ENCODE measurements at regions not wholly inside any gene's neighbourhood (a gene's known extent, or its start where the extent isn't known, plus 50 kb on each side); places are given as distances from the start of the nearest gene placed in this dataset.

DNA sequence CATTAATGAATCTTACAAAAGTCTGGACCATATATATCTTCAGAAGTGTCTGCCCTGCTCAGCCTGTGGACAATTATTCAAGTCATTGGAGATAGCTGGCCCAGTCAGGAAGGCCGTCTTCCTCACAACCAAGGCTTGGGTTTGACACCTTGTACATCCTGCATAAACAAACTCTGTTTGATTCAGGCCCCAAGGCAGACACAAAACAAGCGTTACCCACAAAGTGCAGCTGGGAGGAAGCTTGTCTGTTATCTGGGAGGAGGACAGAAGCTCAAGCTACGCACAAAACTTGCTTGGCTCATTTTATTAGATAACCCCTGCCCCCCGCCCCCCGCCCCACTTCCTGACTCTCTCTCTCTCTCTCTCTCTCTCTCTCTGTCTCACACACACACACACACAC lies 166.9 kb upstream of the WDR11 start:
- no peak for DNase-seq (ENCODE audit: low read depth)
- H3K4me3 ChIP-seq (ENCODE audit: low read length) = no peak overlapping the region
- TF ChIP-seq, protein P1, sequence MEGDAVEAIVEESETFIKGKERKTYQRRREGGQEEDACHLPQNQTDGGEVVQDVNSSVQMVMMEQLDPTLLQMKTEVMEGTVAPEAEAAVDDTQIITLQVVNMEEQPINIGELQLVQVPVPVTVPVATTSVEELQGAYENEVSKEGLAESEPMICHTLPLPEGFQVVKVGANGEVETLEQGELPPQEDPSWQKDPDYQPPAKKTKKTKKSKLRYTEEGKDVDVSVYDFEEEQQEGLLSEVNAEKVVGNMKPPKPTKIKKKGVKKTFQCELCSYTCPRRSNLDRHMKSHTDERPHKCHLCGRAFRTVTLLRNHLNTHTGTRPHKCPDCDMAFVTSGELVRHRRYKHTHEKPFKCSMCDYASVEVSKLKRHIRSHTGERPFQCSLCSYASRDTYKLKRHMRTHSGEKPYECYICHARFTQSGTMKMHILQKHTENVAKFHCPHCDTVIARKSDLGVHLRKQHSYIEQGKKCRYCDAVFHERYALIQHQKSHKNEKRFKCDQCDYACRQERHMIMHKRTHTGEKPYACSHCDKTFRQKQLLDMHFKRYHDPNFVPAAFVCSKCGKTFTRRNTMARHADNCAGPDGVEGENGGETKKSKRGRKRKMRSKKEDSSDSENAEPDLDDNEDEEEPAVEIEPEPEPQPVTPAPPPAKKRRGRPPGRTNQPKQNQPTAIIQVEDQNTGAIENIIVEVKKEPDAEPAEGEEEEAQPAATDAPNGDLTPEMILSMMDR (conservative IDR thresholded peaks at IDR 0.05; ENCODE audit: low read length) = no peak

DNA sequence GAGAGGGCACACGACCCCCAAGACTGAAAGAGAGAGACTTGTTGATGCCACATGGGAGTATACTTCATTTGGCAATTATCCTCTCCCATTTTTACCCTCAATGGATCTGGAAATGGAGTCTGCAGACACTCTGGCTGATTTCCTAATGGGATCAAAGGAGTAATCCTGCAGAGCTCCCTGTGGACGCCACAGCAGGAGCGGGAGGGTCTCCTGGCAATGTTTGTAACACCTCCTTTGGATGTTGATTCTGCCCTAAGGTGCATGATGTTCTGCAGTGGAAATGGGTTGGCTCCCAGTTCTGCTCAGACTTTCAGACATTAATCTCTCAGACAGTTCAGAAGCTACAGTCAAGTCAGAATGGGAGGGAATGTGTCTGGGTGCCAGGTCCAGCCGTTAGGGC lies 166.0 kb upstream of the WDR11 start:
- DNase-seq (ENCODE audit: low read depth) = no peak
- no peak overlapping the region for H3K4me3 ChIP-seq (ENCODE audit: low read length)
- TF ChIP-seq, protein P1 (conservative IDR thresholded peaks at IDR 0.05; ENCODE audit: low read length) = no peak

DNA sequence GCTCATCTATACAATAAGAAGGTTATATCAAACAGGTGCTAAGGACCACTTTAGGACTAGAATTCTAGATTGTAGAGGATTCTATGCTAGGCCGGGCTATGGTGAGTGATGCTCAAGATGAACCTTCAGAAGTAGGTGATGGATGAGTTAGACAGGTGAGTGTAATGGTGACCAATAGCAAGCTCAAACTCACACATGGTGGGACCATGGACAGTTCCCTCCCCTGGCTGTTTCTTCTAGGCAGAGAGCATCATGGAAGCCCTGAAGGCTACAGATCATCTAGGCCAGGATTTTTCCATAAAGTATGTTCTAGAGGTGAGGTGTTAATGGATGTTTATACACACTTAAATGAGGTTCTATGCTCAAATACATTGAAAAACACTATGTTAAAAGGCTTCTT lies 162.2 kb upstream of the WDR11 start:
- DNase-seq (ENCODE audit: low read depth) = no peak
- TF ChIP-seq, protein P1 (conservative IDR thresholded peaks at IDR 0.05; ENCODE audit: low read length) = no peak

DNA sequence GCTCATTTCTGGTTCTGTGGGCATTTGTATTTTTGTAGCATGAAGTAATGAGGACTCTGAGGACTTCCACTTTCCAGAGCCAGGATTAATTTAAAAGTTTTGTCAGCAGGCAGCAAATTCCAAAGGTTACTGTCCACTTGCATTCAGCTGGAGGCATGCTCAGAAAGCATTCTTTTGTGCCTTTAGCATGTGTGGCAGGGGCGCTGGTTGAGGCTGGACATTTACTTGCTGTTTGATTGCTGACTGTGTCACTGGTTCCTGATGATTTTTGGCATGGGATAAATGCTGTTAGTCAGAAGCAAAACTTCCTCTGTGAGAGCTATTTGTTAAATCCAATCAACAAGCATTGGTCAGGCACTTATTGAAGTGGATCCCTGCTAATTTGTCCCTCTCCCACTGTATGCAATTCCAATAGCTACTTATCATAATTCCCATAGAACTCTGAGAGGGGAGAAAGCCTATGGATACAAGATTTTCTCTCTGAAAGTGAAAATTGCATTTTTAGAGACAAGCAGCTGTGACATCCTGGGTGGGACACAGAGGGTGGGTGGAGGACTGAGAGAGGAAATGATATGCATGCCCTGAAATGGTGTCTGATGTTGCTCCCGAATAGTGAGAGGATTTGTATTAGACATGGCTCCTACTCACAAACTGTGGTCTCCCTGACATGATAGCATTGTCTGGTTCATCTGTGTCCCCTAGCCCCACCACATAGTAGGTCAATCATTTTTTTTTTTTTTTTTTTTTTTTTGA lies 161.2 kb upstream of the WDR11 start:
- TF ChIP-seq, protein P1 (conservative IDR thresholded peaks at IDR 0.05; ENCODE audit: low read length) = no peak
- peak; percentile 18 for DNase-seq (ENCODE audit: low read depth)

More for the DNA sequence above, 162.2 kb upstream of the WDR11 start:
- H3K4me3 ChIP-seq (ENCODE audit: low read length) = no peak overlapping the region

DNA sequence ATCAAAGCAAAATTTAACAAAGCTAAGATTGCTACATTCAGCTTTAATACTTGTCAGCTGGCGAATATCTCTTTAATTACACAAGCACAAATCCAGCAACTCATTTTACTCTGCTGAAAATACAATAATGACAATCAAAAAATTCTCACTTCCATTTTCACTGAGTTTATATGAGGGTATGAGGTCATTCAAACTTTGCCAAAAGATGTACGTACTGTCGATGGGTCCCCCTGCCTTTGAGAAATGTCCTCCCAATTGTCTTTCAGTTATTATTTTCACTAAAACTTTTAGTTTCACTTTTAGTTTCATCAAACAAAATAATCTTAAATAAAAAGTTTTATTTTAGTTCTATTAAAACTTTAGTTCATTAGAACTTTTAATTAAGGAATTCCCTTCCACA lies 159.5 kb upstream of the WDR11 start:
- peak overlapping the region; percentile 49 for H3K4me3 ChIP-seq (ENCODE audit: low read length)
- TF ChIP-seq, protein P1 (conservative IDR thresholded peaks at IDR 0.05; ENCODE audit: low read length) = no peak
- no peak for DNase-seq (ENCODE audit: low read depth)

More for the DNA sequence above, 161.2 kb upstream of the WDR11 start:
- H3K4me3 ChIP-seq (ENCODE audit: low read length) = no peak overlapping the region

DNA sequence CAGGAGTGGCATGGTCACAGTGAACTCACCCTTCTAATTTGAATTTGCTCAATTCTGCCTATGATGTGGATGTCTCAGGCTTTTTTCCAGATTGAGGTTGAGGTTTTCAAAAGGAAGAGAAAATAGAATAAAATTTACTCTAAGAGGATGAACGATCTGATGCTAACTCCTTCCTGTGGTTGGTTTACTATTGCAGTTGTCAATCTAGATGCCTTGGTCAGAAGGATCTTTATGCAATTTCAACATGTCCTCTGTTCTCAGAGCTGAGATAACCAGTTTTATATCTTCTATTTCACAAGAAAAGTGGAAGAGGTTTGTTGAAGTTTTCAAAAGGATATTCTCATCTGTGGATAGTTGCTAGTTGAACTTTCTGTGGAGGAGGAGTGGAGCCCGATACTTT lies 150.7 kb upstream of the WDR11 start:
- no peak overlapping the region for H3K4me3 ChIP-seq (ENCODE audit: low read length)
- TF ChIP-seq, protein P1 (conservative IDR thresholded peaks at IDR 0.05; ENCODE audit: low read length) = no peak
- DNase-seq (ENCODE audit: low read depth) = no peak

DNA sequence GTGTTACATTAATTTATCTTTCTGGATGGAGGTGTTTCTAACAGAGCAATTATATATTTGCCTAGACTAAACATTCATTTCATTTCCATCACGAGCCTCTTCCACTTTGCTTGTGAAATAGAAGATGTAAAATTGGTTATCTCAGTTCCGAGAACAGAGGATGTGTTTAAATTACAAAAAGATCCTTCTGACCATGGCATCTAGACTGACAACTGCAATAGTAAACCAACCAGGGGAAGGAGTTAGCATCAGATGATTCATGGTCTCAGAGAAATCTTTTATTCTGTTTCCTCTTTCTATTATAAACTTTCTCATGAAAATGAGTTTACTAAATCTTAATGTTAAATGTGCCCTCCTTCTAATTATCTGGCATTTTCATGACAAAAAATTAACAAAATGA lies 149.8 kb upstream of the WDR11 start:
- TF ChIP-seq, protein P1 (conservative IDR thresholded peaks at IDR 0.05; ENCODE audit: low read length) = no peak
- H3K4me3 ChIP-seq (ENCODE audit: low read length) = no peak overlapping the region
- DNase-seq (ENCODE audit: low read depth) = no peak

Data from AG10803 (cell line).